ENCODE measurements at regions not wholly inside any gene's neighbourhood (a gene's known extent, or its start where the extent isn't known, plus 50 kb on each side); places are given as distances from the start of the nearest gene placed in this dataset.

DNA sequence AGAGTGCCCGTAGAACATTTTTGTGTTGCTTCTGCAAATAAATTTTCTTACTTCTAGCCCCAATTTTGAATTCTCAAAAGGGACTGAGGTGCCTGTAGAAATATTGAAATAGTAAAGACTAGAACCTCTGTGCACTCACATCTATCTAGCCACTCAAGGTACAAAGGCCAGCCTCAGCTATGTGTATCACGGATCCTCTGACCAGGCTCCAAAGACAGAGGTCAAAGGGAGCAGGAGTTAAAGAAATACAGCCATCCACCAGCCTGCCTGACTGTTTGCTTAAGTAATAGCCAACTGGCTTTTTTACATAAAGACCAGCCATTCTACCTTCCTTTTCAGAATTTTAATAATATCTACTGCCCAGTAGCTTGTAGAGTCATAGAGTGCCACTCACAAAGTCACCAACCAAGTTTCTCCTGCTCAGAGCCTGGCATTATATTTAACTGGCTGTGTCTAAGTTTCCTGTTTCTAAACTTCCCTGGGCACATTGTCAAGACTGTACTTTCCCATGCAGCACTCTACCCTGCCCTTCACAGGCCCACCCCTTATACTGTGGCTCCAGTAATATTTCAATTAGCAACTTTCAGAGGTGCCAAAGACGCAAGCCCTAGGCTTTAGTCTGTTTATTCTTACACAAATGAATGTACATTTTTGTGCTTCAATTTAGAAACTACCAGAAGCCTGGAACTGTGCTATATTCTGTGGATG, 338.3 kb upstream of the NT5C1B start:
- DNase-seq (ENCODE audit: low read depth), result peak; percentile 13
- TF ChIP-seq, protein P1, sequence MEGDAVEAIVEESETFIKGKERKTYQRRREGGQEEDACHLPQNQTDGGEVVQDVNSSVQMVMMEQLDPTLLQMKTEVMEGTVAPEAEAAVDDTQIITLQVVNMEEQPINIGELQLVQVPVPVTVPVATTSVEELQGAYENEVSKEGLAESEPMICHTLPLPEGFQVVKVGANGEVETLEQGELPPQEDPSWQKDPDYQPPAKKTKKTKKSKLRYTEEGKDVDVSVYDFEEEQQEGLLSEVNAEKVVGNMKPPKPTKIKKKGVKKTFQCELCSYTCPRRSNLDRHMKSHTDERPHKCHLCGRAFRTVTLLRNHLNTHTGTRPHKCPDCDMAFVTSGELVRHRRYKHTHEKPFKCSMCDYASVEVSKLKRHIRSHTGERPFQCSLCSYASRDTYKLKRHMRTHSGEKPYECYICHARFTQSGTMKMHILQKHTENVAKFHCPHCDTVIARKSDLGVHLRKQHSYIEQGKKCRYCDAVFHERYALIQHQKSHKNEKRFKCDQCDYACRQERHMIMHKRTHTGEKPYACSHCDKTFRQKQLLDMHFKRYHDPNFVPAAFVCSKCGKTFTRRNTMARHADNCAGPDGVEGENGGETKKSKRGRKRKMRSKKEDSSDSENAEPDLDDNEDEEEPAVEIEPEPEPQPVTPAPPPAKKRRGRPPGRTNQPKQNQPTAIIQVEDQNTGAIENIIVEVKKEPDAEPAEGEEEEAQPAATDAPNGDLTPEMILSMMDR (IDR thresholded peaks at IDR 0.05; ENCODE audit: low read length, missing control alignments), result no peak
- H3K4me3 ChIP-seq (replicated peaks; ENCODE audit: low read depth, low read length), result no peak overlapping the region

DNA sequence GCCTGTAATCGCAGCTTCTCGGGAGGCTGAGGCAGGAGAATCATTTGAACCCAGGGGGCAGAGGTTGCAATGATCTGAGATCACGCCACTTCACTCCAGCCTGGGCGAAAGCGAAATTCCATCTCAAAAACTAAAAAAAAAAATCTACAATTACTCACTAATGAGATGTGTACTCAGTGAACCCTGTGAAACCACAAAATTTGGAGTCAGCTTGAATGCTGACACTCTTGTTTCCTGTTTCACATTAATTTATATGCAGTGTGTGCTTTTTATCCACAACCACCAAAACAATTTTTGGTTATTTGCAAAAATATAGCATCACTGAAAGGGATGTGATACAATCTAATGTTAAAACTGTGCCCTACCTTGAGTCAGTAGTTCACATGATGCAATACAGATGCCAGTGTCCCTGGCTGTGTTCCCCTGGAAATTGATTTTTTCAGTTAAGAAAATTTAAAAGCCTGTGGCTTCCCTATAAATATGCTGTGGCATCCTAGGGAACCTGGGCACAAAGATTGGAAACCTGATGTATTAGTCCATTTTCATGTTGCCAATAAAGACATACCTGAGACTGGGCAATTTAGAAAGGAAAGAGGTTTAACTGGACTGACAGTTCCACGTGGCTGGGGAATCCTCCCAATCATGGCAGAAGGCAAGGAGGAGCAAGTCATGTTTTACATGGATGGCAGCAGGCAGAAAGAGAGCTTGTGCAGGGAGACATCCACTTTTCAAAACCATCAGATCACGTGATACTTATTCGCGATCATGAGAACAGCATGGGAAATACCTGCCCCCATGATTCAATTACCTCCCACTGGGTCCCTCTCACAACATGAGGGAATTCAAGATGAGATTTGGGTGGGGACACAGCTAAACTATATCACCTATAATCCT, 337.5 kb upstream of the NT5C1B start:
- TF ChIP-seq, protein P1 (IDR thresholded peaks at IDR 0.05; ENCODE audit: low read length, missing control alignments), result no peak

DNA sequence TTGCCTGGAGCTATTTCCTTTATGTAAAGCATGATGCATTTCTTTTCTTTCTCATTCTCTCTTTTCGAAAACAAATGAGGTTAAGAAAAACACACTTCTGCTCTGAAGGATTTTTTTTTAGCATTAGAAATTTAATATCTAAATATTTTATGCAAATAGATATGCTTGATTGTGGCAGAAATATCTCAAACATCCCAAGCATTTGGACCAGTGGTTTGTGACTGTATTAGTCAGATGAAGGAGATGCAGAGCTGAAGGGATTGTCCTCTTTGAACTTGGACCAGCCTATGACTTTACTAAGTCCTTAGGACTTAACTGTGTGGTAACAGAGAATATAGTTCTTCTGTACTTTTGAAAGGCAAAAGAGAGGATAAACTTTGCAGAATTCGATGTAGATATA, 335.9 kb upstream of the NT5C1B start:
- no peak overlapping the region for H3K4me3 ChIP-seq (replicated peaks; ENCODE audit: low read depth, low read length)
- DNase-seq (ENCODE audit: low read depth), result peak; percentile 79
- TF ChIP-seq, protein P1 (IDR thresholded peaks at IDR 0.05; ENCODE audit: low read length, missing control alignments), result no peak

More for the DNA sequence above, 337.5 kb upstream of the NT5C1B start:
- DNase-seq (ENCODE audit: low read depth), result no peak
- no peak overlapping the region for H3K4me3 ChIP-seq (replicated peaks; ENCODE audit: low read depth, low read length)

- TF ChIP-seq, protein P1 (IDR thresholded peaks at IDR 0.05; ENCODE audit: low read length, missing control alignments), result no peak
- DNase-seq (ENCODE audit: low read depth), result peak; percentile 31
- no peak overlapping the region for H3K4me3 ChIP-seq (replicated peaks; ENCODE audit: low read depth, low read length)
Observed at GRCh38 chr2:18924886-18925285, 335.5 kb upstream of the NT5C1B start.

GRCh38 chr2:18924386-18924785, 335.0 kb upstream of the NT5C1B start:
- no peak for DNase-seq (ENCODE audit: low read depth)
- H3K4me3 ChIP-seq (replicated peaks; ENCODE audit: low read depth, low read length), result no peak overlapping the region
- TF ChIP-seq, protein P1 (IDR thresholded peaks at IDR 0.05; ENCODE audit: low read length, missing control alignments), result no peak

DNA sequence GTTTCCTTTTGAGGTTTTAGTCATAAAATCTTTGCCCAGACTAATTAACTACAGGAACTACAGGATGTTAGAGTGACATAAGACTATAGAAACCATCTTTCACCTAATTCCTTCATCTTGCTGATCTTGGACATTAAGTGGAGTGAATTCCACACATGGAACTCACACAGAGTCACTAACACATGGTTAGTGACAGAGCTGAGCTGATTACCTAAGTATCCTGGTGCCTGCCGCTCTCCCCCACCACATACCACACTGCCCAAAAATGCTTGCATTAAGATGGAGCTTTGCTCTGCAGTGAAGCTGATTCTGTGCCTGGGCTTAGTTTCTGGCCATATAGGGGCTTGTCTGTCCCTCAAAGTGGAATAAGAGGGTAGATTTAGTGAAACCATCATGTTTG, 332.9 kb upstream of the NT5C1B start:
- DNase-seq (ENCODE audit: low read depth), result no peak
- H3K4me3 ChIP-seq (replicated peaks; ENCODE audit: low read depth, low read length), result no peak overlapping the region
- TF ChIP-seq, protein P1 (IDR thresholded peaks at IDR 0.05; ENCODE audit: low read length, missing control alignments), result no peak

All from fibroblast of pulmonary artery (primary cell).